WTC11 (cell line): ENCODE measurements at regions not wholly inside any gene's neighbourhood (a gene's known extent, or its start where the extent isn't known, plus 50 kb on each side); places are given as distances from the start of the nearest gene placed in this dataset.

Experiments
- ATAC-seq: fragments of 200-7000 bp; cut with Tn5 transposase; 2 replicates; pipeline ENCODE4 v1.10.0; 2021; ENCODE audit warnings: mild to moderate bottlenecking, moderate library complexity
- CTCF ChIA-PET: fragments of 300-600 bp; sonication (Branson Sonifier 250); formaldehyde crosslinking; loops from one replicate; lab custom pipeline; 2021; ENCODE audit warnings: antibody characterized with exemption; lab: Charles Lee
- POLR2A ChIA-PET: fragments of 350-600 bp; sonication (Branson Sonifier 250); formaldehyde crosslinking; loops from one replicate; lab custom pipeline; 2021; ENCODE audit warnings: antibody characterized with exemption; lab: Charles Lee
- DNase-seq: peaks from one replicate; pipeline ENCODE4 v3.0.0; 2021; ENCODE audit warnings: low spot score
- H3K27ac Mint-ChIP-seq: 2 replicates; pipeline ENCODE4 v1.8.0; 2021; ENCODE audit warnings: mixed read lengths
- H3K27me3 Mint-ChIP-seq: 2 replicates; pipeline ENCODE4 v1.8.0; 2021; ENCODE audit warnings: low read depth, mild to moderate bottlenecking, moderate library complexity, mixed read lengths
- H3K36me3 Mint-ChIP-seq: 2 replicates; pipeline ENCODE4 v1.8.0; 2021; ENCODE audit warnings: mixed read lengths
- H3K4me1 Mint-ChIP-seq: 2 replicates; pipeline ENCODE4 v1.8.0; 2022; ENCODE audit warnings: mixed read lengths
- H3K4me3 Mint-ChIP-seq: 2 replicates; pipeline ENCODE4 v1.8.0; 2021; ENCODE audit warnings: mild to moderate bottlenecking, moderate library complexity, mixed read lengths
- H3K9me3 Mint-ChIP-seq: 2 replicates; pipeline ENCODE4 v1.8.0; 2021; ENCODE audit warnings: mixed read lengths
- GABPB1 ChIP-seq: sonication (generic); formaldehyde crosslinking; IDR thresholded peaks from 2 replicates; pipeline ENCODE4 v1.8.1; 2023; ENCODE audit warnings: mild to moderate bottlenecking, missing genetic modification reagents
- JUN ChIP-seq: sonication (generic); formaldehyde crosslinking; IDR thresholded peaks from 2 replicates; pipeline ENCODE4 v1.8.0; 2023; ENCODE audit warnings: mild to moderate bottlenecking, missing genetic modification reagents
- MXD4 ChIP-seq: fragments of 250-450 bp; sonication (Bioruptor Pico); IDR thresholded peaks from 2 replicates; pipeline ENCODE4 v1.8.0; 2021; ENCODE audit warnings: mild to moderate bottlenecking, moderate library complexity, borderline replicate concordance
- NFE2L1 ChIP-seq: sonication (generic); formaldehyde crosslinking; IDR thresholded peaks from 2 replicates; pipeline ENCODE4 v1.8.1; 2023; ENCODE audit warnings: missing genetic modification reagents
- NFYB ChIP-seq: sonication (generic); formaldehyde crosslinking; conservative IDR thresholded peaks from 2 replicates; pipeline ENCODE4 v1.8.0; 2022; ENCODE audit warnings: low read depth, missing genetic modification reagents
- NR1H2 ChIP-seq: sonication (generic); formaldehyde crosslinking; IDR thresholded peaks from 2 replicates; pipeline ENCODE4 v1.9.0; 2021; ENCODE audit warnings: mild to moderate bottlenecking, moderate library complexity, missing genetic modification reagents
- NR2C2 ChIP-seq: sonication (generic); formaldehyde crosslinking; IDR thresholded peaks from 2 replicates; pipeline ENCODE4 v1.8.0; 2022; ENCODE audit warnings: mild to moderate bottlenecking, missing genetic modification reagents
- RELA ChIP-seq: sonication (generic); formaldehyde crosslinking; IDR thresholded peaks from 2 replicates; pipeline ENCODE4 v1.8.1; 2022; ENCODE audit warnings: missing genetic modification reagents, mild to moderate bottlenecking, borderline replicate concordance
- SMAD4 ChIP-seq: sonication (generic); formaldehyde crosslinking; IDR thresholded peaks from 2 replicates; pipeline ENCODE4 v1.8.0; 2022; ENCODE audit warnings: mild to moderate bottlenecking, missing genetic modification reagents
- TEAD1 ChIP-seq: sonication (generic); formaldehyde crosslinking; IDR thresholded peaks from 2 replicates; pipeline ENCODE4 v1.8.0; 2022; ENCODE audit warnings: mild to moderate bottlenecking, missing genetic modification reagents
- TP53 ChIP-seq: sonication (generic); formaldehyde crosslinking; IDR thresholded peaks from 2 replicates; pipeline ENCODE4 v1.8.1; 2023; ENCODE audit warnings: mild to moderate bottlenecking, missing genetic modification reagents
- ZNF317 ChIP-seq: sonication (generic); formaldehyde crosslinking; IDR thresholded peaks from 2 replicates; pipeline ENCODE4 v1.8.1; 2023; ENCODE audit warnings: low read depth, mild to moderate bottlenecking, moderate library complexity, missing genetic modification reagents, borderline replicate concordance
- ZNF396 ChIP-seq: fragments of 250-450 bp; sonication (Bioruptor Pico); IDR thresholded peaks from 2 replicates; pipeline ENCODE4 v1.8.0; 2021; ENCODE audit warnings: mild to moderate bottlenecking, moderate library complexity, borderline replicate concordance
- TF ChIP-seq, protein P1 (sequence below): sonication (generic); formaldehyde crosslinking; IDR thresholded peaks from 2 replicates; pipeline ENCODE4 v1.8.0; 2022; ENCODE audit warnings: mild to moderate bottlenecking, missing genetic modification reagents
- TF ChIP-seq, protein P2 (sequence below): sonication (generic); formaldehyde crosslinking; IDR thresholded peaks from 2 replicates; pipeline ENCODE4 v1.8.0; 2022; ENCODE audit warnings: mild to moderate bottlenecking, missing genetic modification reagents
- TF ChIP-seq, protein P3 (sequence below): sonication (generic); formaldehyde crosslinking; conservative IDR thresholded peaks from 2 replicates; pipeline ENCODE4 v1.8.1; 2022; ENCODE audit warnings: mild to moderate bottlenecking, missing genetic modification reagents
- TF ChIP-seq, protein P4 (sequence below): sonication (generic); formaldehyde crosslinking; IDR thresholded peaks from 2 replicates; pipeline ENCODE4 v1.8.1; 2023; ENCODE audit warnings: mild to moderate bottlenecking, missing genetic modification reagents, borderline replicate concordance
- TF ChIP-seq, protein P5 (sequence below): fragments of 250-450 bp; sonication (Bioruptor Pico); IDR thresholded peaks from 2 replicates; pipeline ENCODE4 v1.9.0; 2021; ENCODE audit warnings: mild to moderate bottlenecking
- TF ChIP-seq, protein P6 (sequence below): fragments of 250-450 bp; sonication (Bioruptor Pico); IDR thresholded peaks from 2 replicates; pipeline ENCODE4 v1.9.0; 2021; ENCODE audit warnings: mild to moderate bottlenecking, borderline replicate concordance

DNA sequence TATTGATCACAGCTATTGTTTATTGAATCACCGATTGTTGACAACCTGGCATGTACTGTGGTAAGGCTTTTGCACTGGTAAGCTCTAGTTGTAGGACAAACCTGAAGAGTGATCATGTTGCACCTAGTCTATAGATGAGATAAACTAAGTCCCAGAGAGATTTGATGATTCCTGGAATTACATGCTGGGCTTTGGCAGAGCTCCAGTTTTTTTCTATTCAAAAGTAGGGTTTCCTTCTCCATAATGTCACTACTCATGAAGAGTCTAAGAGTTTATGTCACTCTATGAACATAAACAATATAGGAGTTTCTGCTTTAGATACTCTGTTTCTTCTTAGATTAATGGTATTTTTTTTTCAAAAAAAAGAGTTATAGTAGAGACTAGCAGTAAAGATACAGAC lies 72.0 kb downstream of the BMP4 start:
- TF ChIP-seq GABPB1 (CRISPR knock-in tag) (no peak), MXD4 (CRISPR knock-in tag) (no peak), RELA (CRISPR knock-in tag) (no peak), NR1H2 (CRISPR knock-in tag) (no peak), NFYB (CRISPR knock-in tag) (no peak), SMAD4 (no peak), JUN (CRISPR knock-in tag) (no peak), TP53 (no peak), ZNF317 (CRISPR knock-in tag) (no peak), NFE2L1 (CRISPR knock-in tag) (no peak), TEAD1 (CRISPR knock-in tag) (no peak), NR2C2 (CRISPR knock-in tag) (no peak), ZNF396 (CRISPR knock-in tag) (no peak)
- TF ChIP-seq, protein P1, sequence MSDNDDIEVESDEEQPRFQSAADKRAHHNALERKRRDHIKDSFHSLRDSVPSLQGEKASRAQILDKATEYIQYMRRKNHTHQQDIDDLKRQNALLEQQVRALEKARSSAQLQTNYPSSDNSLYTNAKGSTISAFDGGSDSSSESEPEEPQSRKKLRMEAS (CRISPR knock-in tag) = no peak
- TF ChIP-seq, protein P2, sequence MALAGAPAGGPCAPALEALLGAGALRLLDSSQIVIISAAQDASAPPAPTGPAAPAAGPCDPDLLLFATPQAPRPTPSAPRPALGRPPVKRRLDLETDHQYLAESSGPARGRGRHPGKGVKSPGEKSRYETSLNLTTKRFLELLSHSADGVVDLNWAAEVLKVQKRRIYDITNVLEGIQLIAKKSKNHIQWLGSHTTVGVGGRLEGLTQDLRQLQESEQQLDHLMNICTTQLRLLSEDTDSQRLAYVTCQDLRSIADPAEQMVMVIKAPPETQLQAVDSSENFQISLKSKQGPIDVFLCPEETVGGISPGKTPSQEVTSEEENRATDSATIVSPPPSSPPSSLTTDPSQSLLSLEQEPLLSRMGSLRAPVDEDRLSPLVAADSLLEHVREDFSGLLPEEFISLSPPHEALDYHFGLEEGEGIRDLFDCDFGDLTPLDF = no peak
- TF ChIP-seq, protein P3, sequence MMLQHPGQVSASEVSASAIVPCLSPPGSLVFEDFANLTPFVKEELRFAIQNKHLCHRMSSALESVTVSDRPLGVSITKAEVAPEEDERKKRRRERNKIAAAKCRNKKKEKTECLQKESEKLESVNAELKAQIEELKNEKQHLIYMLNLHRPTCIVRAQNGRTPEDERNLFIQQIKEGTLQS (CRISPR knock-in tag) = no peak
- TF ChIP-seq, protein P4, sequence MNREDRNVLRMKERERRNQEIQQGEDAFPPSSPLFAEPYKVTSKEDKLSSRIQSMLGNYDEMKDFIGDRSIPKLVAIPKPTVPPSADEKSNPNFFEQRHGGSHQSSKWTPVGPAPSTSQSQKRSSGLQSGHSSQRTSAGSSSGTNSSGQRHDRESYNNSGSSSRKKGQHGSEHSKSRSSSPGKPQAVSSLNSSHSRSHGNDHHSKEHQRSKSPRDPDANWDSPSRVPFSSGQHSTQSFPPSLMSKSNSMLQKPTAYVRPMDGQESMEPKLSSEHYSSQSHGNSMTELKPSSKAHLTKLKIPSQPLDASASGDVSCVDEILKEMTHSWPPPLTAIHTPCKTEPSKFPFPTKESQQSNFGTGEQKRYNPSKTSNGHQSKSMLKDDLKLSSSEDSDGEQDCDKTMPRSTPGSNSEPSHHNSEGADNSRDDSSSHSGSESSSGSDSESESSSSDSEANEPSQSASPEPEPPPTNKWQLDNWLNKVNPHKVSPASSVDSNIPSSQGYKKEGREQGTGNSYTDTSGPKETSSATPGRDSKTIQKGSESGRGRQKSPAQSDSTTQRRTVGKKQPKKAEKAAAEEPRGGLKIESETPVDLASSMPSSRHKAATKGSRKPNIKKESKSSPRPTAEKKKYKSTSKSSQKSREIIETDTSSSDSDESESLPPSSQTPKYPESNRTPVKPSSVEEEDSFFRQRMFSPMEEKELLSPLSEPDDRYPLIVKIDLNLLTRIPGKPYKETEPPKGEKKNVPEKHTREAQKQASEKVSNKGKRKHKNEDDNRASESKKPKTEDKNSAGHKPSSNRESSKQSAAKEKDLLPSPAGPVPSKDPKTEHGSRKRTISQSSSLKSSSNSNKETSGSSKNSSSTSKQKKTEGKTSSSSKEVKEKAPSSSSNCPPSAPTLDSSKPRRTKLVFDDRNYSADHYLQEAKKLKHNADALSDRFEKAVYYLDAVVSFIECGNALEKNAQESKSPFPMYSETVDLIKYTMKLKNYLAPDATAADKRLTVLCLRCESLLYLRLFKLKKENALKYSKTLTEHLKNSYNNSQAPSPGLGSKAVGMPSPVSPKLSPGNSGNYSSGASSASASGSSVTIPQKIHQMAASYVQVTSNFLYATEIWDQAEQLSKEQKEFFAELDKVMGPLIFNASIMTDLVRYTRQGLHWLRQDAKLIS (CRISPR knock-in tag) = no peak
- TF ChIP-seq, protein P5, sequence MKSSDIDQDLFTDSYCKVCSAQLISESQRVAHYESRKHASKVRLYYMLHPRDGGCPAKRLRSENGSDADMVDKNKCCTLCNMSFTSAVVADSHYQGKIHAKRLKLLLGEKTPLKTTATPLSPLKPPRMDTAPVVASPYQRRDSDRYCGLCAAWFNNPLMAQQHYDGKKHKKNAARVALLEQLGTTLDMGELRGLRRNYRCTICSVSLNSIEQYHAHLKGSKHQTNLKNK (CRISPR knock-in tag) = no peak
- TF ChIP-seq, protein P6, sequence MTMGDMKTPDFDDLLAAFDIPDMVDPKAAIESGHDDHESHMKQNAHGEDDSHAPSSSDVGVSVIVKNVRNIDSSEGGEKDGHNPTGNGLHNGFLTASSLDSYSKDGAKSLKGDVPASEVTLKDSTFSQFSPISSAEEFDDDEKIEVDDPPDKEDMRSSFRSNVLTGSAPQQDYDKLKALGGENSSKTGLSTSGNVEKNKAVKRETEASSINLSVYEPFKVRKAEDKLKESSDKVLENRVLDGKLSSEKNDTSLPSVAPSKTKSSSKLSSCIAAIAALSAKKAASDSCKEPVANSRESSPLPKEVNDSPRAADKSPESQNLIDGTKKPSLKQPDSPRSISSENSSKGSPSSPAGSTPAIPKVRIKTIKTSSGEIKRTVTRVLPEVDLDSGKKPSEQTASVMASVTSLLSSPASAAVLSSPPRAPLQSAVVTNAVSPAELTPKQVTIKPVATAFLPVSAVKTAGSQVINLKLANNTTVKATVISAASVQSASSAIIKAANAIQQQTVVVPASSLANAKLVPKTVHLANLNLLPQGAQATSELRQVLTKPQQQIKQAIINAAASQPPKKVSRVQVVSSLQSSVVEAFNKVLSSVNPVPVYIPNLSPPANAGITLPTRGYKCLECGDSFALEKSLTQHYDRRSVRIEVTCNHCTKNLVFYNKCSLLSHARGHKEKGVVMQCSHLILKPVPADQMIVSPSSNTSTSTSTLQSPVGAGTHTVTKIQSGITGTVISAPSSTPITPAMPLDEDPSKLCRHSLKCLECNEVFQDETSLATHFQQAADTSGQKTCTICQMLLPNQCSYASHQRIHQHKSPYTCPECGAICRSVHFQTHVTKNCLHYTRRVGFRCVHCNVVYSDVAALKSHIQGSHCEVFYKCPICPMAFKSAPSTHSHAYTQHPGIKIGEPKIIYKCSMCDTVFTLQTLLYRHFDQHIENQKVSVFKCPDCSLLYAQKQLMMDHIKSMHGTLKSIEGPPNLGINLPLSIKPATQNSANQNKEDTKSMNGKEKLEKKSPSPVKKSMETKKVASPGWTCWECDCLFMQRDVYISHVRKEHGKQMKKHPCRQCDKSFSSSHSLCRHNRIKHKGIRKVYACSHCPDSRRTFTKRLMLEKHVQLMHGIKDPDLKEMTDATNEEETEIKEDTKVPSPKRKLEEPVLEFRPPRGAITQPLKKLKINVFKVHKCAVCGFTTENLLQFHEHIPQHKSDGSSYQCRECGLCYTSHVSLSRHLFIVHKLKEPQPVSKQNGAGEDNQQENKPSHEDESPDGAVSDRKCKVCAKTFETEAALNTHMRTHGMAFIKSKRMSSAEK (CRISPR knock-in tag) = no peak
- Mint-ChIP-seq H3K27me3 (no peaks in the 10 kb centered on the region), H3K27ac (no peak overlapping the region), H3K36me3 (no peaks in the 10 kb centered on the region), H3K4me3 (no peak overlapping the region), H3K9me3 (no peaks in the 10 kb centered on the region), H3K4me1 (peaks cover 1% of the 10 kb centered on the region; the same call in 1 of the 2 replicates)
- ChIA-PET CTCF (interaction anchor here (1.0 kb wide), 1 partner anchor 45 kb away, joined by 3 read pairs; no protein-coding TSS in a partner anchor), POLR2A (no interaction called here)
- no peak for ATAC-seq
- no peak for DNase-seq
